ENCODE measurements at regions not wholly inside any gene's neighbourhood (a gene's known extent, or its start where the extent isn't known, plus 50 kb on each side); places are given as distances from the start of the nearest gene placed in this dataset.
"Not testable (repeated sequence)": the region's sequence is repeated elsewhere in the genome, so short reads cannot be mapped to it uniquely, and the experiment has no call there.

GRCh38 chr16:9633844-9634243, 542.4 kb downstream of the HAPSTR1 start:
- Histone ChIP-seq H3K9me3 (ENCODE audit: low read depth, low read length, poor library complexity, severe bottlenecking) (no peaks in the 10 kb centered on the region), H3K4me3 (ENCODE audit: low read depth, low read length, poor library complexity, severe bottlenecking) (no peak overlapping the region), H3K4me1 (ENCODE audit: insufficient read depth, low read length, poor library complexity, severe bottlenecking) (no peaks in the 10 kb centered on the region), H3K27ac (ENCODE audit: low read depth, low read length, poor library complexity, severe bottlenecking) (no peak overlapping the region), H3K27me3 (replicated peaks; ENCODE audit: insufficient read depth, low read depth, low read length, poor library complexity) (no peaks in the 10 kb centered on the region), H3K36me3 (ENCODE audit: insufficient read depth, low read length, poor library complexity, severe bottlenecking) (no peaks in the 10 kb centered on the region)
- intact Hi-C loops (cut with micrococcal nuclease; ENCODE audit: unreplicated experiment): no loop called here
- CTCF ChIA-PET: no interaction called here
- POLR2A ChIA-PET (ENCODE audit: low non-redundant PET): no interaction called here
- BruUV-seq (replicated peaks): no TSS peak
- TF ChIP-seq EZH2 (IDR thresholded peaks at IDR 0.05; ENCODE audit: borderline replicate concordance, low read depth, low read length, poor library complexity, severe bottlenecking) (no peak), CTCF (conservative IDR thresholded peaks at IDR 0.05; ENCODE audit: low read depth, low read length) (no peak)
- no peak for DNase-seq (ENCODE audit: low spot score)

GRCh38 chr16:9635150-9635720, 543.8 kb downstream of the HAPSTR1 start:
- H3K27me3 ChIP-seq (replicated peaks; ENCODE audit: insufficient read depth, low read depth, low read length, poor library complexity); BruUV-seq (replicated peaks); H3K4me1 ChIP-seq (ENCODE audit: insufficient read depth, low read length, poor library complexity, severe bottlenecking); H3K4me3 ChIP-seq (ENCODE audit: low read depth, low read length, poor library complexity, severe bottlenecking); intact Hi-C loops (cut with micrococcal nuclease; ENCODE audit: unreplicated experiment); H3K27ac ChIP-seq (ENCODE audit: low read depth, low read length, poor library complexity, severe bottlenecking); CTCF ChIA-PET; H3K9me3 ChIP-seq (ENCODE audit: low read depth, low read length, poor library complexity, severe bottlenecking); POLR2A ChIA-PET (ENCODE audit: low non-redundant PET); H3K36me3 ChIP-seq (ENCODE audit: insufficient read depth, low read length, poor library complexity, severe bottlenecking): not testable (repeated sequence)
- DNase-seq (ENCODE audit: low spot score): peak; percentile 3

GRCh38 chr16:9644258-9644657, 538.0 kb downstream of the GRIN2A start:
- no peaks in the 10 kb centered on the region for H3K27me3 ChIP-seq (replicated peaks; ENCODE audit: insufficient read depth, low read depth, low read length, poor library complexity)
- H3K4me3 ChIP-seq (ENCODE audit: low read depth, low read length, poor library complexity, severe bottlenecking): no peak overlapping the region
- H3K9me3 ChIP-seq (ENCODE audit: low read depth, low read length, poor library complexity, severe bottlenecking): no peaks in the 10 kb centered on the region
- DNase-seq (ENCODE audit: low spot score): no peak
- no peaks in the 10 kb centered on the region for H3K4me1 ChIP-seq (ENCODE audit: insufficient read depth, low read length, poor library complexity, severe bottlenecking)
- no TSS peak for BruUV-seq (replicated peaks)
- POLR2A ChIA-PET (ENCODE audit: low non-redundant PET): no interaction called here
- no peak overlapping the region for H3K27ac ChIP-seq (ENCODE audit: low read depth, low read length, poor library complexity, severe bottlenecking)
- intact Hi-C loops (cut with micrococcal nuclease; ENCODE audit: unreplicated experiment): loop anchor here (10.0 kb wide), 1 partner anchor 499 kb away; no protein-coding TSS in a partner anchor
- TF ChIP-seq CTCF (conservative IDR thresholded peaks at IDR 0.05; ENCODE audit: low read depth, low read length) (no peak), EZH2 (IDR thresholded peaks at IDR 0.05; ENCODE audit: borderline replicate concordance, low read depth, low read length, poor library complexity, severe bottlenecking) (no peak)
- H3K36me3 ChIP-seq (ENCODE audit: insufficient read depth, low read length, poor library complexity, severe bottlenecking): no peaks in the 10 kb centered on the region
- CTCF ChIA-PET: no interaction called here

- CTCF ChIA-PET: no interaction called here
These were observed 536.3 kb downstream of the GRIN2A start for GRCh38 chr16:9645911-9646310.

More at GRCh38 chr16:9645911-9646310, 536.3 kb downstream of the GRIN2A start:
- Histone ChIP-seq H3K4me3 (ENCODE audit: low read depth, low read length, poor library complexity, severe bottlenecking) (no peak overlapping the region), H3K36me3 (ENCODE audit: insufficient read depth, low read length, poor library complexity, severe bottlenecking) (no peaks in the 10 kb centered on the region), H3K27ac (ENCODE audit: low read depth, low read length, poor library complexity, severe bottlenecking) (no peak overlapping the region), H3K27me3 (replicated peaks; ENCODE audit: insufficient read depth, low read depth, low read length, poor library complexity) (no peaks in the 10 kb centered on the region), H3K9me3 (ENCODE audit: low read depth, low read length, poor library complexity, severe bottlenecking) (no peaks in the 10 kb centered on the region), H3K4me1 (ENCODE audit: insufficient read depth, low read length, poor library complexity, severe bottlenecking) (no peaks in the 10 kb centered on the region)
- POLR2A ChIA-PET (ENCODE audit: low non-redundant PET): no interaction called here
- intact Hi-C loops (cut with micrococcal nuclease; ENCODE audit: unreplicated experiment): loop anchor here (5.0 to 10.0 kb wide), 2 partner anchors 501 to 536 kb away; partner anchors contain the start of gene GRIN2A
- no TSS peak for BruUV-seq (replicated peaks)
- no peak for DNase-seq (ENCODE audit: low spot score)
- TF ChIP-seq EZH2 (IDR thresholded peaks at IDR 0.05; ENCODE audit: borderline replicate concordance, low read depth, low read length, poor library complexity, severe bottlenecking) (no peak), CTCF (conservative IDR thresholded peaks at IDR 0.05; ENCODE audit: low read depth, low read length) (no peak)
